HEK293T (cell line): ENCODE measurements at regions not wholly inside any gene's neighbourhood (a gene's known extent, or its start where the extent isn't known, plus 50 kb on each side); places are given as distances from the start of the nearest gene placed in this dataset.

ENCODE experiments used
- CTCF ChIA-PET: fragments of 350-600 bp; formaldehyde crosslinking; extraction: SDS; loops from one replicate; lab custom pipeline; 2021; ENCODE audit warnings: antibody characterized with exemption, inconsistent platforms; lab: Yijun Ruan, JAX
- POLR2A ChIA-PET: fragments of 350-600 bp; formaldehyde crosslinking; extraction: SDS; loops from one replicate; lab custom pipeline; 2020; ENCODE audit warnings: antibody characterized with exemption, inconsistent platforms; lab: Yijun Ruan, JAX
- DNase-seq: peaks from one replicate; pipeline ENCODE4 v3.0.0; 2012; ENCODE audit warnings: mixed read lengths; ENCODE audit errors: extremely low spot score
- ARNT ChIP-seq: fragments of 450-650 bp; IDR thresholded peaks from 2 replicates; pipeline ENCODE4 v1.6.1; 2017; ENCODE audit warnings: mild to moderate bottlenecking
- BHLHE40 ChIP-seq: fragments of 450-650 bp; IDR thresholded peaks from 2 replicates; pipeline ENCODE4 v1.6.1; 2016; ENCODE audit warnings: mild to moderate bottlenecking, moderate library complexity, borderline replicate concordance
- CTBP1 ChIP-seq: fragments of 450-650 bp; IDR thresholded peaks from 2 replicates; pipeline ENCODE4 v1.6.1; 2016; ENCODE audit warnings: borderline replicate concordance
- ELF4 ChIP-seq: fragments of 450-650 bp; IDR thresholded peaks from 2 replicates; pipeline ENCODE4 v1.6.1; 2017; ENCODE audit warnings: antibody characterized with exemption
- FOXA1 ChIP-seq: fragments of 450-650 bp; IDR thresholded peaks from 2 replicates; pipeline ENCODE4 v1.6.1; 2016; ENCODE audit warnings: mild to moderate bottlenecking
- FOXK2 ChIP-seq: fragments of 450-650 bp; IDR thresholded peaks from 2 replicates; pipeline ENCODE4 v1.6.1; 2016; ENCODE audit warnings: mild to moderate bottlenecking
- FOXM1 ChIP-seq: fragments of 450-650 bp; IDR thresholded peaks from 2 replicates; pipeline ENCODE4 v1.6.1; 2017; ENCODE audit warnings: mild to moderate bottlenecking, borderline replicate concordance
- HDGF ChIP-seq: fragments of 450-650 bp; IDR thresholded peaks from 2 replicates; pipeline ENCODE4 v1.6.1; 2017; ENCODE audit warnings: antibody characterized with exemption, borderline replicate concordance
- L3MBTL2 ChIP-seq: fragments of 450-650 bp; conservative IDR thresholded peaks from 2 replicates; pipeline ENCODE4 v1.6.1; 2016; ENCODE audit warnings: mild to moderate bottlenecking
- LEF1 ChIP-seq: fragments of 450-650 bp; IDR thresholded peaks from 2 replicates; pipeline ENCODE4 v1.6.1; 2017; ENCODE audit warnings: mild to moderate bottlenecking, borderline replicate concordance
- NFRKB ChIP-seq: fragments of 450-650 bp; IDR thresholded peaks from 2 replicates; pipeline ENCODE4 v1.6.1; 2016; ENCODE audit warnings: mild to moderate bottlenecking, moderate library complexity
- PKNOX1 ChIP-seq: fragments of 450-650 bp; IDR thresholded peaks from 2 replicates; pipeline ENCODE4 v1.6.1; 2016
- SP1 ChIP-seq: fragments of 450-650 bp; IDR thresholded peaks from 2 replicates; pipeline ENCODE4 v1.6.1; 2017
- SUZ12 ChIP-seq: fragments of 450-650 bp; IDR thresholded peaks from 2 replicates; pipeline ENCODE4 v1.6.1; 2016; ENCODE audit warnings: mild to moderate bottlenecking
- TARDBP ChIP-seq: fragments of 450-650 bp; IDR thresholded peaks from 2 replicates; pipeline ENCODE4 v1.6.1; 2016
- ZNF384 ChIP-seq: fragments of 450-650 bp; IDR thresholded peaks from 2 replicates; pipeline ENCODE4 v1.6.1; 2016

- no peak for TF ChIP-seq NFRKB
- TF ChIP-seq TARDBP = no peak
- TF ChIP-seq FOXM1 = no peak
- CTCF ChIA-PET = no interaction called here
- DNase-seq = no peak
- POLR2A ChIA-PET = no interaction called here
Measured at GRCh38 chr6:22028403-22029090, 268.3 kb downstream of the PRL start.

GRCh38 chr6:22029171-22029570 lies 267.7 kb downstream of the PRL start:
- TF ChIP-seq SP1 (no peak), TARDBP (no peak), ELF4 (no peak), PKNOX1 (no peak), FOXM1 (no peak)
- POLR2A ChIA-PET = no interaction called here
- no peak for DNase-seq
- CTCF ChIA-PET = no interaction called here

GRCh38 chr6:22030730-22031619 lies 265.9 kb downstream of the PRL start:
- ChIA-PET CTCF (no interaction called here), POLR2A (no interaction called here)
- DNase-seq = no peak
- no peak for TF ChIP-seq NFRKB
- no peak for TF ChIP-seq ELF4
- TF ChIP-seq L3MBTL2 = no peak
- TF ChIP-seq BHLHE40 = no peak
- no peak for TF ChIP-seq PKNOX1
- TF ChIP-seq SUZ12 = no peak
- no peak for TF ChIP-seq ZNF384
- TF ChIP-seq CTBP1 = no peak
- TF ChIP-seq SP1 = no peak
- no peak for TF ChIP-seq FOXM1
- no peak for TF ChIP-seq HDGF
- no peak for TF ChIP-seq ARNT
- TF ChIP-seq TARDBP = no peak
- TF ChIP-seq FOXA1 = no peak
- TF ChIP-seq FOXK2 = no peak

GRCh38 chr6:22035690-22036089 lies 261.1 kb downstream of the PRL start:
- DNase-seq = no peak
- no peak for TF ChIP-seq SP1
- no peak for TF ChIP-seq NFRKB
- no peak for TF ChIP-seq FOXA1
- no peak for TF ChIP-seq LEF1
- TF ChIP-seq HDGF = no peak
- TF ChIP-seq ZNF384 = no peak
- no peak for TF ChIP-seq TARDBP
- no peak for TF ChIP-seq ARNT
- no peak for TF ChIP-seq ELF4
- no peak for TF ChIP-seq FOXM1
- TF ChIP-seq FOXK2 = no peak
- TF ChIP-seq L3MBTL2 = no peak
- TF ChIP-seq CTBP1 = no peak
- no peak for TF ChIP-seq PKNOX1
- TF ChIP-seq SUZ12 = no peak
- no peak for TF ChIP-seq BHLHE40
- CTCF ChIA-PET = interaction anchor here (0.9 kb wide), 1 partner anchor 10 kb away, joined by 3 read pairs; no protein-coding TSS in a partner anchor

GRCh38 chr6:22036275-22036674 lies 260.6 kb downstream of the PRL start:
- ChIA-PET CTCF (interaction anchor here (0.9 kb wide), 1 partner anchor 11 kb away, joined by 3 read pairs; no protein-coding TSS in a partner anchor), POLR2A (no interaction called here)
- TF ChIP-seq SUZ12 (no peak), PKNOX1 (no peak), BHLHE40 (no peak), NFRKB (no peak), ZNF384 (no peak; the same call in 1 of the 2 replicates)
- DNase-seq = no peak

More at GRCh38 chr6:22035690-22036089, 261.1 kb downstream of the PRL start:
- POLR2A ChIA-PET = no interaction called here

GRCh38 chr6:22036699-22037098 lies 260.1 kb downstream of the PRL start:
- no peak for DNase-seq
- ChIA-PET POLR2A (no interaction called here), CTCF (no interaction called here)
- TF ChIP-seq ARNT = no peak
